Gastrocnemius medialis (tissue), 4 donors: ENCODE measurements at regions not wholly inside any gene's neighbourhood (a gene's known extent, or its start where the extent isn't known, plus 50 kb on each side); places are given as distances from the start of the nearest gene placed in this dataset.

ENCODE experiments used
- CTCF ChIP-seq, 5 experiments: fragments of 450-650 bp in 3 of 5; fragments of 200-600 bp in 2 of 5; sonication (generic) in 2 of 5; IDR thresholded peaks in 4 of 5; conservative IDR thresholded peaks in 1 of 5; 1 replicate in 4 of 5; 2 replicates in 1 of 5; pipeline ENCODE4 v1.5.1; 2016 to 2019; ENCODE audit warnings: antibody characterized with exemption in 5 of 5, mild to moderate bottlenecking in 3 of 5, moderate library complexity in 3 of 5
- POLR2A ChIP-seq, 2 donors: fragments of 450-650 bp; IDR thresholded peaks; one replicate each; pipeline ENCODE4 v1.6.1; 2017; ENCODE audit warnings: antibody characterized with exemption in 2 of 2, mild to moderate bottlenecking in 2 of 2, moderate library complexity in 2 of 2

- no peak for TF ChIP-seq CTCF (IDR thresholded peaks at IDR 0.05 in 4 of 5, conservative IDR thresholded peaks at IDR 0.05 in 1 of 5)
- TF ChIP-seq POLR2A (IDR thresholded peaks at IDR 0.05) = no peak
Observed at GRCh38 chr18:10130606-10131005, 216.8 kb downstream of the VAPA start.
